Stomach smooth muscle (tissue), 2 donors: ENCODE measurements at regions not wholly inside any gene's neighbourhood (a gene's known extent, or its start where the extent isn't known, plus 50 kb on each side); places are given as distances from the start of the nearest gene placed in this dataset.

ENCODE experiments used
- H3K27ac ChIP-seq: one replicate; pipeline ENCODE4 v1.7.0; 2013; ENCODE audit warnings: mild to moderate bottlenecking, low read length, inconsistent platforms
- H3K27me3 ChIP-seq, 2 donors: one replicate each; pipeline ENCODE4 v1.7.0; 2013; ENCODE audit warnings: low read length in 2 of 2; ENCODE audit not compliant: insufficient read depth in 2 of 2, control insufficient read depth in 1 of 2
- H3K36me3 ChIP-seq, 2 donors: one replicate each; pipeline ENCODE4 v1.7.0; 2013; ENCODE audit warnings: low read length in 2 of 2; ENCODE audit not compliant: control insufficient read depth in 2 of 2, insufficient read depth in 2 of 2
- H3K4me1 ChIP-seq: one replicate; pipeline ENCODE4 v1.7.0; 2013; ENCODE audit warnings: low read length; ENCODE audit not compliant: control insufficient read depth, insufficient read depth
- H3K4me3 ChIP-seq, 2 donors: one replicate each; pipeline ENCODE4 v1.7.0; 2013; ENCODE audit warnings: low read length in 2 of 2
- H3K9ac ChIP-seq, 2 donors: one replicate each; pipeline ENCODE4 v1.7.0; 2013; ENCODE audit warnings: low read length in 2 of 2, mild to moderate bottlenecking in 1 of 2
- H3K9me3 ChIP-seq, 2 donors: one replicate each; pipeline ENCODE4 v1.7.0; 2013; ENCODE audit warnings: low read length in 2 of 2; ENCODE audit not compliant: control insufficient read depth in 2 of 2
- donor health status: healthy.
- donor health status: Pancreatic carcinoma.

- Histone ChIP-seq H3K27me3 (peaks cover 4 to 8% of the 10 kb centered on the region in 2 donors), H3K27ac (no peak overlapping the region), H3K4me1 (no peaks in the 10 kb centered on the region), H3K4me3 (no peak overlapping the region), H3K9me3 (no peaks in the 10 kb centered on the region), H3K9ac (no peak overlapping the region), H3K36me3 (no peaks in the 10 kb centered on the region)
These were observed 122.3 kb upstream of the TMPRSS2 start for GRCh38 chr21:41630249-41630648.

GRCh38 chr21:41628256-41628655, 120.3 kb upstream of the TMPRSS2 start:
- no peaks in the 10 kb centered on the region for H3K36me3 ChIP-seq
- no peak overlapping the region for H3K27ac ChIP-seq
- H3K4me3 ChIP-seq = no peak overlapping the region
- no peaks in the 10 kb centered on the region for H3K4me1 ChIP-seq
- H3K9me3 ChIP-seq = no peaks in the 10 kb centered on the region
- H3K9ac ChIP-seq = no peak overlapping the region
- peaks cover 6 to 9% of the 10 kb centered on the region in 2 donors for H3K27me3 ChIP-seq

- Histone ChIP-seq H3K27me3 (peaks cover 8 to 9% of the 10 kb centered on the region in 2 donors), H3K9me3 (no peaks in the 10 kb centered on the region), H3K36me3 (no peaks in the 10 kb centered on the region), H3K27ac (no peak overlapping the region), H3K4me1 (no peaks in the 10 kb centered on the region), H3K9ac (no peak overlapping the region), H3K4me3 (no peak overlapping the region)
These were observed 119.5 kb upstream of the TMPRSS2 start for GRCh38 chr21:41627428-41627827.

- no peak overlapping the region for H3K9ac ChIP-seq
- H3K9me3 ChIP-seq = no peaks in the 10 kb centered on the region
- H3K4me1 ChIP-seq = no peaks in the 10 kb centered on the region
- no peak overlapping the region for H3K27ac ChIP-seq
- no peaks in the 10 kb centered on the region for H3K36me3 ChIP-seq
- no peak overlapping the region for H3K4me3 ChIP-seq
- H3K27me3 ChIP-seq = peaks cover 8 to 9% of the 10 kb centered on the region in 2 donors
These were observed 118.1 kb upstream of the TMPRSS2 start for GRCh38 chr21:41626021-41626420.

GRCh38 chr21:41625428-41625827, 117.5 kb upstream of the TMPRSS2 start:
- H3K9ac ChIP-seq = no peak overlapping the region
- H3K27me3 ChIP-seq = peaks cover 9 to 13% of the 10 kb centered on the region in 2 donors
- H3K36me3 ChIP-seq = no peaks in the 10 kb centered on the region
- H3K4me3 ChIP-seq = no peak overlapping the region
- no peaks in the 10 kb centered on the region for H3K4me1 ChIP-seq
- no peaks in the 10 kb centered on the region for H3K9me3 ChIP-seq
- H3K27ac ChIP-seq = no peak overlapping the region

- Histone ChIP-seq H3K4me1 (no peaks in the 10 kb centered on the region), H3K9ac (no peak overlapping the region), H3K27ac (no peak overlapping the region), H3K36me3 (no peaks in the 10 kb centered on the region), H3K27me3 (peaks cover 9 to 13% of the 10 kb centered on the region in 2 donors), H3K9me3 (no peaks in the 10 kb centered on the region), H3K4me3 (no peak overlapping the region)
These were observed 116.8 kb upstream of the TMPRSS2 start for GRCh38 chr21:41624674-41625310.

GRCh38 chr21:41623945-41624344, 116.0 kb upstream of the TMPRSS2 start:
- no peak overlapping the region for H3K27ac ChIP-seq
- no peak overlapping the region for H3K9ac ChIP-seq
- H3K36me3 ChIP-seq = no peaks in the 10 kb centered on the region
- H3K4me3 ChIP-seq = no peak overlapping the region
- H3K4me1 ChIP-seq = no peaks in the 10 kb centered on the region
- peaks cover 9 to 13% of the 10 kb centered on the region in 2 donors for H3K27me3 ChIP-seq
- no peaks in the 10 kb centered on the region for H3K9me3 ChIP-seq

- no peaks in the 10 kb centered on the region for H3K36me3 ChIP-seq
- no peak overlapping the region for H3K4me3 ChIP-seq
- no peaks in the 10 kb centered on the region for H3K4me1 ChIP-seq
- H3K9me3 ChIP-seq = no peaks in the 10 kb centered on the region
- no peak overlapping the region for H3K27ac ChIP-seq
- H3K27me3 ChIP-seq = peaks cover 9 to 13% of the 10 kb centered on the region in 2 donors
- no peak overlapping the region for H3K9ac ChIP-seq
These were observed 115.0 kb upstream of the TMPRSS2 start for GRCh38 chr21:41622831-41623548.

GRCh38 chr21:41622201-41622600, 114.2 kb upstream of the TMPRSS2 start:
- H3K36me3 ChIP-seq = no peaks in the 10 kb centered on the region
- no peaks in the 10 kb centered on the region for H3K9me3 ChIP-seq
- no peak overlapping the region for H3K9ac ChIP-seq
- H3K4me3 ChIP-seq = no peak overlapping the region
- peaks cover 9 to 13% of the 10 kb centered on the region in 2 donors for H3K27me3 ChIP-seq
- H3K27ac ChIP-seq = no peak overlapping the region
- no peaks in the 10 kb centered on the region for H3K4me1 ChIP-seq

- Histone ChIP-seq H3K4me3 (no peak overlapping the region), H3K36me3 (no peaks in the 10 kb centered on the region), H3K27ac (no peak overlapping the region), H3K4me1 (no peaks in the 10 kb centered on the region), H3K9ac (no peak overlapping the region), H3K9me3 (no peaks in the 10 kb centered on the region), H3K27me3 (peaks cover 9 to 13% of the 10 kb centered on the region in 2 donors)
These were observed 113.6 kb upstream of the TMPRSS2 start for GRCh38 chr21:41621513-41621912.

GRCh38 chr21:41620982-41621381, 113.0 kb upstream of the TMPRSS2 start:
- Histone ChIP-seq H3K9ac (no peak overlapping the region), H3K27me3 (peaks cover 7 to 13% of the 10 kb centered on the region in 2 donors), H3K9me3 (no peaks in the 10 kb centered on the region), H3K4me1 (peaks cover 4% of the 10 kb centered on the region), H3K4me3 (no peak overlapping the region), H3K36me3 (no peaks in the 10 kb centered on the region), H3K27ac (no peak overlapping the region)
